PC-9 (cell line): ENCODE measurements at regions not wholly inside any gene's neighbourhood (a gene's known extent, or its start where the extent isn't known, plus 50 kb on each side); places are given as distances from the start of the nearest gene placed in this dataset.

Experiments used
- BruUV-seq: library from RNA; stranded (reverse); fragments of 400-500 nt; replicated peaks from 2 replicates; lab custom pipeline; 2021; lab: Mats Ljungman, UMichigan
- CTCF ChIA-PET: fragments of 300-600 bp; sonication (Branson Sonifier 250); formaldehyde crosslinking; loops from one replicate; lab custom pipeline; 2022; ENCODE audit warnings: antibody characterized with exemption; lab: Charles Lee
- POLR2A ChIA-PET: fragments of 300-600 bp; sonication (Branson Sonifier 250); formaldehyde crosslinking; loops from one replicate; lab custom pipeline; 2022; ENCODE audit warnings: antibody characterized with exemption; ENCODE audit not compliant: unreplicated experiment; lab: Charles Lee
- DNase-seq, 2 experiments: peaks; one replicate each; pipeline versions ENCODE4 v3.0.0 to v3.0.0-alpha.2; 2015 to 2022; ENCODE audit warnings: mixed read lengths in 1 of 2
- H2AFZ ChIP-seq: fragments of 200-600 bp; sonication (generic); 2 replicates; pipeline ENCODE4 v1.8.1; 2017; ENCODE audit warnings: antibody characterized with exemption
- H3F3A ChIP-seq: fragments of 200-600 bp; sonication (generic); 2 replicates; pipeline ENCODE4 v1.8.1; 2017; ENCODE audit warnings: antibody characterized with exemption, mild to moderate bottlenecking, low read depth; ENCODE audit not compliant: insufficient read depth
- H3K27ac ChIP-seq: fragments of 200-600 bp; sonication (generic); 2 replicates; pipeline ENCODE4 v1.6.1; 2016; ENCODE audit warnings: mixed run types
- H3K27me3 ChIP-seq: fragments of 200-600 bp; sonication (generic); 2 replicates; pipeline ENCODE4 v1.6.1; 2016; ENCODE audit warnings: low read depth, mixed run types; ENCODE audit not compliant: insufficient read depth
- H3K36me3 ChIP-seq: fragments of 200-600 bp; sonication (generic); 2 replicates; pipeline ENCODE4 v1.6.1; 2016; ENCODE audit warnings: low read depth, mixed run types
- H3K4me1 ChIP-seq: fragments of 200-600 bp; sonication (generic); replicated peaks from 2 replicates; pipeline ENCODE4 v1.6.1; 2016; ENCODE audit warnings: mixed run types; ENCODE audit not compliant: insufficient read depth
- H3K4me2 ChIP-seq: fragments of 200-600 bp; sonication (generic); 2 replicates; pipeline ENCODE4 v1.6.1; 2017; ENCODE audit warnings: mixed run types
- H3K4me3 ChIP-seq: fragments of 200-600 bp; sonication (generic); 2 replicates; pipeline ENCODE4 v1.6.1; 2016; ENCODE audit warnings: mixed run types
- H3K79me2 ChIP-seq: fragments of 200-600 bp; sonication (generic); 2 replicates; pipeline ENCODE4 v1.6.1; 2017; ENCODE audit warnings: low read depth, mixed run types
- H3K9me2 ChIP-seq: fragments of 200-600 bp; sonication (generic); 2 replicates; pipeline ENCODE4 v1.8.1; 2017; ENCODE audit warnings: mild to moderate bottlenecking; ENCODE audit not compliant: insufficient read depth
- H3K9me3 ChIP-seq: fragments of 200-600 bp; sonication (generic); 2 replicates; pipeline ENCODE4 v1.8.1; 2016; ENCODE audit warnings: low read depth; ENCODE audit not compliant: insufficient read depth
- H4K20me1 ChIP-seq: fragments of 200-600 bp; sonication (generic); 2 replicates; pipeline ENCODE4 v1.8.1; 2017; ENCODE audit not compliant: insufficient read depth
- CTCF ChIP-seq: fragments of 200-600 bp; sonication (generic); conservative IDR thresholded peaks from 2 replicates; pipeline ENCODE4 v1.6.1; 2017; ENCODE audit warnings: mixed run types, antibody characterized with exemption, mild to moderate bottlenecking, moderate library complexity
- EZH2 ChIP-seq: fragments of 200-600 bp; sonication (generic); IDR thresholded peaks from 2 replicates; pipeline ENCODE4 v1.8.0; 2017; ENCODE audit warnings: antibody characterized with exemption, low read depth
- intact Hi-C: fragments of 100-400 bp; cut with micrococcal nuclease; formaldehyde crosslinking; loops from one replicate; pipeline ENCODE4 v1.10.0; 2022; ENCODE audit not compliant: unreplicated experiment

- no peaks in the 10 kb centered on the region for H3K36me3 ChIP-seq
- no peak overlapping the region for H3K4me2 ChIP-seq
- no peaks in the 10 kb centered on the region for H3K27me3 ChIP-seq
- no peak overlapping the region for H3K27ac ChIP-seq
- no peaks in the 10 kb centered on the region for H3K79me2 ChIP-seq
- POLR2A ChIA-PET, result no interaction called here
- no peaks in the 10 kb centered on the region for H3F3A ChIP-seq
- no peak for TF ChIP-seq EZH2
- no peak for TF ChIP-seq CTCF
- CTCF ChIA-PET, result no interaction called here
- no peak overlapping the region for H3K4me3 ChIP-seq
- no peaks in the 10 kb centered on the region for H4K20me1 ChIP-seq
- H2AFZ ChIP-seq, result no peak overlapping the region
- H3K9me2 ChIP-seq, result no peaks in the 10 kb centered on the region
- no peak for DNase-seq
- H3K9me3 ChIP-seq, result no peaks in the 10 kb centered on the region
- no TSS peak for BruUV-seq
- no peaks in the 10 kb centered on the region for H3K4me1 ChIP-seq
- intact Hi-C loops, result no loop called here
Measured at GRCh38 chr10:34918776-34919315, 103.8 kb upstream of the PARD3 start.

GRCh38 chr10:34918060-34918775 lies 103.1 kb upstream of the PARD3 start:
- no peaks in the 10 kb centered on the region for H3K27me3 ChIP-seq
- H3K27ac ChIP-seq, result no peak overlapping the region
- no TSS peak for BruUV-seq
- ChIA-PET CTCF (no interaction called here), POLR2A (no interaction called here)
- intact Hi-C loops, result no loop called here
- no peak overlapping the region for H3K4me2 ChIP-seq
- no peaks in the 10 kb centered on the region for H3K4me1 ChIP-seq
- no peaks in the 10 kb centered on the region for H3K9me2 ChIP-seq
- no peak for TF ChIP-seq EZH2
- no peak for TF ChIP-seq CTCF
- H2AFZ ChIP-seq, result no peak overlapping the region
- DNase-seq, result no peak
- H3K4me3 ChIP-seq, result no peak overlapping the region
- no peaks in the 10 kb centered on the region for H3K9me3 ChIP-seq
- H3F3A ChIP-seq, result no peaks in the 10 kb centered on the region
- H4K20me1 ChIP-seq, result no peaks in the 10 kb centered on the region
- H3K79me2 ChIP-seq, result no peaks in the 10 kb centered on the region
- no peaks in the 10 kb centered on the region for H3K36me3 ChIP-seq

- POLR2A ChIA-PET, result no interaction called here
- DNase-seq, result no peak
- no peak for TF ChIP-seq CTCF
- TF ChIP-seq EZH2, result no peak
- CTCF ChIA-PET, result interaction anchor here (0.5 kb wide), 1 partner anchor 294 kb away, joined by 5 read pairs; no protein-coding TSS in a partner anchor
- no peak overlapping the region for H2AFZ ChIP-seq
- H3K27ac ChIP-seq, result no peak overlapping the region
- H3K36me3 ChIP-seq, result no peaks in the 10 kb centered on the region
- H3K4me1 ChIP-seq, result no peaks in the 10 kb centered on the region
- no peaks in the 10 kb centered on the region for H3K27me3 ChIP-seq
- no peak overlapping the region for H3K4me2 ChIP-seq
- H3K9me2 ChIP-seq, result no peaks in the 10 kb centered on the region
- H4K20me1 ChIP-seq, result no peaks in the 10 kb centered on the region
- intact Hi-C loops, result no loop called here
- H3F3A ChIP-seq, result no peaks in the 10 kb centered on the region
- no TSS peak for BruUV-seq
- H3K4me3 ChIP-seq, result no peak overlapping the region
- no peaks in the 10 kb centered on the region for H3K79me2 ChIP-seq
- no peaks in the 10 kb centered on the region for H3K9me3 ChIP-seq
Measured at GRCh38 chr10:34916314-34916713, 101.2 kb upstream of the PARD3 start.
